ENCODE measurements at regions not wholly inside any gene's neighbourhood (a gene's known extent, or its start where the extent isn't known, plus 50 kb on each side); places are given as distances from the start of the nearest gene placed in this dataset.

DNA sequence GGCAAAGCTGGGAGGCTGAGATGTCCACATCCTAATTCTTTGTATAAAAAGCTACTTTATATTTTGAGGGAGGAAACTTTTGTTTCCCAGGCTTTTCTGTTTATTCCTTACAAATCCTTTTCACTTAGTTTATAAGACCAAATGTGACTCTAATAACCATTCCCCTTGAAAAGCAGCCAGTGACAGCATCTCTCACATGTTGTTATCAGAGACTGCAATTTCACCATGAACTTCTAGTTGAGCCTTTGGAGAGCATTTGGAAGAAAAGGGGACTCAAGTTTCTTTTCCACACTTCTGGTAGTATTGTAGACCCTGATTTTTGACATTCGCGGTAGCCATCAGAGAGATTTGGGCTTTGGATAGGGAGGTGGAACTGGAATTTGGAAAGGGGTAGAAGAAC, 215.8 kb downstream of the RNF144B start:
- Histone ChIP-seq H3K9me2 (replicated peaks; ENCODE audit: insufficient read depth, low read length) (no peaks in the 10 kb centered on the region), H3K79me2 (ENCODE audit: insufficient read depth, low read length) (no peaks in the 10 kb centered on the region), H3K4me2 (ENCODE audit: low read depth, low read length, poor library complexity, severe bottlenecking) (no peak overlapping the region), H3K36me3 (ENCODE audit: low read length) (no peaks in the 10 kb centered on the region), H3K27ac (ENCODE audit: low read depth, low read length) (no peak overlapping the region), H3K9me3 (ENCODE audit: insufficient read depth, low read length) (no peaks in the 10 kb centered on the region), H3K27me3 (ENCODE audit: low read length) (no peaks in the 10 kb centered on the region), H2AFZ (ENCODE audit: low read depth, low read length, severe bottlenecking) (no peak overlapping the region), H3F3A (ENCODE audit: insufficient read depth) (no peaks in the 10 kb centered on the region), H3K4me3 (ENCODE audit: insufficient read depth, low read length, poor library complexity, severe bottlenecking) (no peak overlapping the region), H4K20me1 (ENCODE audit: low read depth, low read length) (no peaks in the 10 kb centered on the region), H3K9ac (ENCODE audit: low read length) (no peak overlapping the region)
- TF ChIP-seq EZH2phosphoT487 (conservative IDR thresholded peaks at IDR 0.05; ENCODE audit: low read length): no peak
- TF ChIP-seq, protein P1, sequence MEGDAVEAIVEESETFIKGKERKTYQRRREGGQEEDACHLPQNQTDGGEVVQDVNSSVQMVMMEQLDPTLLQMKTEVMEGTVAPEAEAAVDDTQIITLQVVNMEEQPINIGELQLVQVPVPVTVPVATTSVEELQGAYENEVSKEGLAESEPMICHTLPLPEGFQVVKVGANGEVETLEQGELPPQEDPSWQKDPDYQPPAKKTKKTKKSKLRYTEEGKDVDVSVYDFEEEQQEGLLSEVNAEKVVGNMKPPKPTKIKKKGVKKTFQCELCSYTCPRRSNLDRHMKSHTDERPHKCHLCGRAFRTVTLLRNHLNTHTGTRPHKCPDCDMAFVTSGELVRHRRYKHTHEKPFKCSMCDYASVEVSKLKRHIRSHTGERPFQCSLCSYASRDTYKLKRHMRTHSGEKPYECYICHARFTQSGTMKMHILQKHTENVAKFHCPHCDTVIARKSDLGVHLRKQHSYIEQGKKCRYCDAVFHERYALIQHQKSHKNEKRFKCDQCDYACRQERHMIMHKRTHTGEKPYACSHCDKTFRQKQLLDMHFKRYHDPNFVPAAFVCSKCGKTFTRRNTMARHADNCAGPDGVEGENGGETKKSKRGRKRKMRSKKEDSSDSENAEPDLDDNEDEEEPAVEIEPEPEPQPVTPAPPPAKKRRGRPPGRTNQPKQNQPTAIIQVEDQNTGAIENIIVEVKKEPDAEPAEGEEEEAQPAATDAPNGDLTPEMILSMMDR (IDR thresholded peaks at IDR 0.05; ENCODE audit: insufficient read depth, low read length, poor library complexity, severe bottlenecking): no peak

DNA sequence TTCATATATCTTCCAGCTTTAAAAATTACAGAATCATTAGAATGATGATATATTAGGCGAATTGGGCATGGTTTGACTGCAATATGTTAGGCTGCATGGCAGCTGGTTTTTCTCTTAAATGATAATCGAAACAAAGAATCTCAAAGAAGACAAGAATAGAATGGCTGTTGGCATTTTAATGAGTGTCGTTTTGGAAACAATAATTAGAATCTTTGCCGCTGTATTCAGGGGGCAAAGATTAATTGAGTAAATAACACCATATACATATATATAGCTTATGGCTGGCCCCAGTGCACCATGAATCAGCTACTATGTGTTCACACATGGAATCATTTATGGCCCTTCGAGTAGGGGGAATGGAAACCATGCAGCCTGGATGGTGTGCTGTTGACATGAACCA, 216.2 kb downstream of the RNF144B start:
- Histone ChIP-seq H3F3A (ENCODE audit: insufficient read depth) (no peaks in the 10 kb centered on the region), H3K9me2 (replicated peaks; ENCODE audit: insufficient read depth, low read length) (no peaks in the 10 kb centered on the region), H3K4me2 (ENCODE audit: low read depth, low read length, poor library complexity, severe bottlenecking) (no peak overlapping the region), H3K4me3 (ENCODE audit: insufficient read depth, low read length, poor library complexity, severe bottlenecking) (no peak overlapping the region), H3K27ac (ENCODE audit: low read depth, low read length) (no peak overlapping the region), H3K9ac (ENCODE audit: low read length) (no peak overlapping the region), H3K36me3 (ENCODE audit: low read length) (no peaks in the 10 kb centered on the region), H3K27me3 (ENCODE audit: low read length) (no peaks in the 10 kb centered on the region), H3K79me2 (ENCODE audit: insufficient read depth, low read length) (no peaks in the 10 kb centered on the region), H4K20me1 (ENCODE audit: low read depth, low read length) (no peaks in the 10 kb centered on the region), H2AFZ (ENCODE audit: low read depth, low read length, severe bottlenecking) (no peak overlapping the region), H3K9me3 (ENCODE audit: insufficient read depth, low read length) (no peaks in the 10 kb centered on the region)
- TF ChIP-seq, protein P1 (IDR thresholded peaks at IDR 0.05; ENCODE audit: insufficient read depth, low read length, poor library complexity, severe bottlenecking): no peak
- TF ChIP-seq EZH2phosphoT487 (conservative IDR thresholded peaks at IDR 0.05; ENCODE audit: low read length): no peak

DNA sequence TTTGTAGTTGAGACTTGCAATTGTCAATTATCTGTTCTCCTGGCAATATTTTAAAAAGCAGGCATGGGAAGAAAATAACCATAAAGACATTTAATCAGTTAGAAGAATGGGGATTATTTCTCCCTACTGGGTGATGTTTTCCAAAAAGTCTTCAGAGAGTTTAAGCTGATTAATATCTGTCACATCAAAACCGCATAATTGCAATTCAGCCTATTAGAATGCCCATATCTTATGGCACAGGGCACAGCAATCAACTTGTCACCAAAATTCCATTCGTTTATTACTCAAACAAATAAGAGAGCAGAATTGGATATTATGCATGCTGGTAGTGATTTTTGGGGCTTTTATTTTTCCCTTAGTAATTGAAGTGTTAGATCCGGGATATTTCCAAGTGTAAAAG, 218.7 kb downstream of the RNF144B start:
- Histone ChIP-seq H3K27me3 (ENCODE audit: low read length) (no peaks in the 10 kb centered on the region), H3K4me2 (ENCODE audit: low read depth, low read length, poor library complexity, severe bottlenecking) (no peak overlapping the region), H3F3A (ENCODE audit: insufficient read depth) (no peaks in the 10 kb centered on the region), H3K79me2 (ENCODE audit: insufficient read depth, low read length) (no peaks in the 10 kb centered on the region), H2AFZ (ENCODE audit: low read depth, low read length, severe bottlenecking) (no peak overlapping the region), H3K4me3 (ENCODE audit: insufficient read depth, low read length, poor library complexity, severe bottlenecking) (no peak overlapping the region), H3K9me2 (replicated peaks; ENCODE audit: insufficient read depth, low read length) (no peaks in the 10 kb centered on the region), H3K9me3 (ENCODE audit: insufficient read depth, low read length) (no peaks in the 10 kb centered on the region), H4K20me1 (ENCODE audit: low read depth, low read length) (no peaks in the 10 kb centered on the region), H3K9ac (ENCODE audit: low read length) (no peak overlapping the region), H3K27ac (ENCODE audit: low read depth, low read length) (no peak overlapping the region), H3K36me3 (ENCODE audit: low read length) (no peaks in the 10 kb centered on the region)
- TF ChIP-seq, protein P1 (IDR thresholded peaks at IDR 0.05; ENCODE audit: insufficient read depth, low read length, poor library complexity, severe bottlenecking): no peak
- no peak for TF ChIP-seq EZH2phosphoT487 (conservative IDR thresholded peaks at IDR 0.05; ENCODE audit: low read length)
